HUES48 (cell line): ENCODE measurements at regions not wholly inside any gene's neighbourhood (a gene's known extent, or its start where the extent isn't known, plus 50 kb on each side); places are given as distances from the start of the nearest gene placed in this dataset.

Experiments used
- H3K27ac ChIP-seq: one replicate; pipeline ENCODE4 v1.7.0; 2013; ENCODE audit warnings: low read depth, low read length, inconsistent platforms
- H3K27me3 ChIP-seq: 2 replicates; pipeline ENCODE4 v1.6.1; 2013; ENCODE audit warnings: mild to moderate bottlenecking, low read length; ENCODE audit not compliant: control insufficient read depth, insufficient read depth
- H3K36me3 ChIP-seq: 2 replicates; pipeline ENCODE4 v1.6.1; 2013; ENCODE audit warnings: low read length; ENCODE audit not compliant: control insufficient read depth, insufficient read depth
- H3K4me1 ChIP-seq: 2 replicates; pipeline ENCODE4 v1.6.1; 2013; ENCODE audit warnings: mild to moderate bottlenecking, low read length; ENCODE audit not compliant: control insufficient read depth, insufficient read depth
- H3K4me3 ChIP-seq: 2 replicates; pipeline ENCODE4 v1.5.1; 2013; ENCODE audit warnings: mild to moderate bottlenecking, low read depth, low read length
- H3K9ac ChIP-seq: 2 replicates; pipeline ENCODE4 v1.6.1; 2013; ENCODE audit warnings: mild to moderate bottlenecking, low read depth, low read length, moderate library complexity
- H3K9me3 ChIP-seq: 2 replicates; pipeline ENCODE4 v1.6.1; 2013; ENCODE audit warnings: low read length; ENCODE audit not compliant: control insufficient read depth, insufficient read depth

- Histone ChIP-seq H3K9me3 (no peaks in the 10 kb centered on the region), H3K27ac (no peak overlapping the region), H3K27me3 (no peaks in the 10 kb centered on the region), H3K36me3 (no peaks in the 10 kb centered on the region), H3K4me3 (no peak overlapping the region), H3K4me1 (no peaks in the 10 kb centered on the region), H3K9ac (no peak overlapping the region)
Observed at GRCh38 chr9:72428329-72428728, 63.3 kb upstream of the ZFAND5 start.

GRCh38 chr9:72427801-72428200 lies 62.8 kb upstream of the ZFAND5 start:
- no peaks in the 10 kb centered on the region for H3K9me3 ChIP-seq
- no peaks in the 10 kb centered on the region for H3K4me1 ChIP-seq
- no peaks in the 10 kb centered on the region for H3K36me3 ChIP-seq
- no peak overlapping the region for H3K9ac ChIP-seq
- no peak overlapping the region for H3K4me3 ChIP-seq
- H3K27ac ChIP-seq = no peak overlapping the region
- H3K27me3 ChIP-seq = no peaks in the 10 kb centered on the region

- no peaks in the 10 kb centered on the region for H3K27me3 ChIP-seq
- no peaks in the 10 kb centered on the region for H3K4me1 ChIP-seq
- H3K9me3 ChIP-seq = no peaks in the 10 kb centered on the region
- H3K9ac ChIP-seq = no peak overlapping the region
- no peak overlapping the region for H3K27ac ChIP-seq
- no peak overlapping the region for H3K4me3 ChIP-seq
- H3K36me3 ChIP-seq = no peaks in the 10 kb centered on the region
Observed at GRCh38 chr9:72424131-72424530, 59.1 kb upstream of the ZFAND5 start.

GRCh38 chr9:72422214-72422613 lies 57.2 kb upstream of the ZFAND5 start:
- Histone ChIP-seq H3K9me3 (no peaks in the 10 kb centered on the region), H3K36me3 (no peaks in the 10 kb centered on the region), H3K27ac (no peak overlapping the region), H3K9ac (no peak overlapping the region), H3K4me3 (no peak overlapping the region), H3K27me3 (no peaks in the 10 kb centered on the region), H3K4me1 (no peaks in the 10 kb centered on the region)

GRCh38 chr9:72420783-72421182 lies 55.8 kb upstream of the ZFAND5 start:
- Histone ChIP-seq H3K4me1 (no peaks in the 10 kb centered on the region), H3K27me3 (no peaks in the 10 kb centered on the region), H3K4me3 (no peak overlapping the region), H3K27ac (no peak overlapping the region), H3K9ac (no peak overlapping the region), H3K36me3 (no peaks in the 10 kb centered on the region), H3K9me3 (no peaks in the 10 kb centered on the region)

GRCh38 chr9:72415948-72416347 lies 50.9 kb upstream of the ZFAND5 start:
- Histone ChIP-seq H3K4me1 (no peaks in the 10 kb centered on the region), H3K4me3 (no peak overlapping the region), H3K27me3 (no peaks in the 10 kb centered on the region), H3K36me3 (no peaks in the 10 kb centered on the region), H3K9me3 (no peaks in the 10 kb centered on the region), H3K27ac (no peak overlapping the region), H3K9ac (no peak overlapping the region)

GRCh38 chr9:72415163-72415562 lies 50.2 kb upstream of the ZFAND5 start:
- H3K9ac ChIP-seq = no peak overlapping the region
- no peaks in the 10 kb centered on the region for H3K4me1 ChIP-seq
- H3K9me3 ChIP-seq = no peaks in the 10 kb centered on the region
- H3K27me3 ChIP-seq = no peaks in the 10 kb centered on the region
- H3K4me3 ChIP-seq = no peak overlapping the region
- no peaks in the 10 kb centered on the region for H3K36me3 ChIP-seq
- H3K27ac ChIP-seq = no peak overlapping the region
